Aorta (tissue), 5 donors: ENCODE measurements at regions not wholly inside any gene's neighbourhood (a gene's known extent, or its start where the extent isn't known, plus 50 kb on each side); places are given as distances from the start of the nearest gene placed in this dataset.
"Not testable (repeated sequence)": the region's sequence is repeated elsewhere in the genome, so short reads cannot be mapped to it uniquely, and the experiment has no call there.

Source experiments
- ATAC-seq: fragments of 200-7000 bp; cut with Tn5 transposase; one replicate; pipeline ENCODE4 v1.9.1; 2022; ENCODE audit warnings: moderate library complexity; ENCODE audit not compliant: low FRiP score
- DNase-seq, 2 donors: peaks; one replicate each; pipeline ENCODE4 v3.0.0-alpha.2; 2020
- H3K27ac ChIP-seq, 2 donors: one replicate each; pipeline ENCODE4 v1.5.1; 2013; ENCODE audit warnings: low read length in 2 of 2, mild to moderate bottlenecking in 2 of 2, moderate library complexity in 2 of 2, control low read depth in 1 of 2, inconsistent platforms in 1 of 2, low read depth in 1 of 2
- H3K27me3 ChIP-seq, 2 donors: one replicate each; pipeline ENCODE4 v1.6.1; 2013; ENCODE audit warnings: control low read depth in 1 of 2, low read length in 1 of 2, mild to moderate bottlenecking in 1 of 2, moderate library complexity in 1 of 2; ENCODE audit not compliant: insufficient read depth in 2 of 2, control insufficient read depth in 1 of 2
- H3K36me3 ChIP-seq, 2 donors: one replicate each; pipeline ENCODE4 v1.6.1; 2013; ENCODE audit warnings: control low read depth in 1 of 2, low read length in 1 of 2, mild to moderate bottlenecking in 1 of 2; ENCODE audit not compliant: insufficient read depth in 2 of 2, control insufficient read depth in 1 of 2
- H3K4me1 ChIP-seq, 2 donors: one replicate each; pipeline ENCODE4 v1.6.1; 2013; ENCODE audit warnings: low read length in 2 of 2, control low read depth in 1 of 2, mild to moderate bottlenecking in 1 of 2, moderate library complexity in 1 of 2; ENCODE audit not compliant: insufficient read depth in 2 of 2, control insufficient read depth in 1 of 2
- H3K4me3 ChIP-seq, 2 donors: one replicate each; pipeline ENCODE4 v1.5.1; 2013; ENCODE audit warnings: low read length in 2 of 2, control low read depth in 1 of 2, mild to moderate bottlenecking in 1 of 2
- H3K9me3 ChIP-seq: one replicate; pipeline ENCODE4 v1.6.1; 2013; ENCODE audit warnings: mild to moderate bottlenecking, low read length; ENCODE audit not compliant: control insufficient read depth
- whole genome bisulfite sequencing, 2 donors: extraction: QIAGEN DNeasy Blood & Tissue Kit; methylation state at CpG; one replicate each; pipeline ENCODE4 v1.1.7; 2013; 5-methylcytosine and 5-hydroxymethylcytosine counted together
- intact Hi-C, 2 donors: fragments of 100-400 bp; cut with DNase I; formaldehyde crosslinking; loops; one replicate each; pipeline versions ENCODE4 v1.14.2 to v1.15.0; 2022
- donor health status: healthy with polysubstance abuse.
- donor health status: Bipolar disorder and iron deficiency.
- donor health status: DM: no; HTN: no; CAD: no.
- donor health status: DM: no; HTN: no; CAD: no.
- donor health status: DM: yes; HTN: yes; CAD: no.

DNA sequence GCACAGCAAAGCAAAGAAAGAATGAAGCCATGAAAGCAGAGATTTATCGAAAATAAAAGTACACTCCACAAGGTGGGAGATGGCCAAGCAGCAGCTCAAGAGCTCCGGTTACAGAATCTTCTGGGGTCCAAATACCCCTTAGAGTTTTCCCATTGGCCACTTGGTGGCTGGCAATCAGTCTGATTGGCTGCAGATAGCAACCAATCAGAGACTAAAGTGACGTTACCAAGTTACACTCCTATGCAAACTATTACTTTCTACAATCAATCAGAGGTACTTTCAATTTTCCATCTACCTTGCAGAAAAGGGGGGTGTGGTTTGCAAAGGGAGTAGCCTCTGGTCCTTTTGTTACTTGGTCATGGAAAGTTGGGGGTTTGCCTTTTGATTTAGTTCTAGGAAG lies 58.0 kb upstream of the AUTS2 start:
- H3K27me3 ChIP-seq, result no peaks in the 10 kb centered on the region
- no peak overlapping the region for H3K4me3 ChIP-seq
- H3K27ac ChIP-seq, result no peak overlapping the region
- intact Hi-C loops, result no loop called here
- DNase-seq (no peak), ATAC-seq (no peak)
- peaks cover 6% of the 10 kb centered on the region for H3K9me3 ChIP-seq
- WGBS, 2 donors, result 83 to 89% methylated on average over 3 of the region's 3 CpGs
- H3K4me1 ChIP-seq, result no peaks in the 10 kb centered on the region
- H3K36me3 ChIP-seq, result no peaks in the 10 kb centered on the region

DNA sequence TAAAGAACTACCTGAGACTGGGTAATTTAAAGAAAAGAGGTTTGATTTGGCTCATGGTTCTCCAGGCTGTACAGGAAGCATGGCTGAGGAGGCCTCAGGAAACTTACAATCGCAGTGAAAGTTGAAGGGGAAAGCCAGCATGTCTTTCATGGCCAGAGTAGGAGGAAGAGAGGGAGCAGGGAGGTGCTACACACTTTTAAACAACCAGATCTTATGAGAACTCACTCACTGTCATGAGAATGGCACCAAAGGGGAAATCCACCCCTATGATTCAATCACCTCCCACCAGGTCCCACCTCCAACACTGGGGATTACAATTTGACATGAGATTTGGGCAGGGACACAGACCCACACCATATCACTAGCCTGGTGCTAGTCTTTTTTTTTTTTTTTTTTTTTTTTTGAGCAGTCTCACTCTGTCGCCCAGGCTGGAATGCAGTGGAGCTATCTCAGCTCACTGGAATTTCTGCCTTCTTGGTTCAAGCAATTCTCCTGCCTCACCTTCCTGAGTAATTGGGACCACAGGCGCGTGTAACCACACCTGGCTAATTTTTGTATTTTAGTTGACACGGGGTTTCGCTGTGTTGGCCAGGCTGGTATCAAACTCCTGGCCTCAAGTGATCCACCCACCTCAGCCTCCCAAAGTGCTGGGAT lies 56.4 kb upstream of the AUTS2 start:
- DNase-seq, H3K9me3 ChIP-seq, H3K27me3 ChIP-seq, H3K36me3 ChIP-seq, H3K4me3 ChIP-seq, H3K27ac ChIP-seq, intact Hi-C loops, H3K4me1 ChIP-seq, ATAC-seq: not testable (repeated sequence)
- WGBS, 2 donors, result 71 to 90% methylated on average over 6 of the region's 6 CpGs

DNA sequence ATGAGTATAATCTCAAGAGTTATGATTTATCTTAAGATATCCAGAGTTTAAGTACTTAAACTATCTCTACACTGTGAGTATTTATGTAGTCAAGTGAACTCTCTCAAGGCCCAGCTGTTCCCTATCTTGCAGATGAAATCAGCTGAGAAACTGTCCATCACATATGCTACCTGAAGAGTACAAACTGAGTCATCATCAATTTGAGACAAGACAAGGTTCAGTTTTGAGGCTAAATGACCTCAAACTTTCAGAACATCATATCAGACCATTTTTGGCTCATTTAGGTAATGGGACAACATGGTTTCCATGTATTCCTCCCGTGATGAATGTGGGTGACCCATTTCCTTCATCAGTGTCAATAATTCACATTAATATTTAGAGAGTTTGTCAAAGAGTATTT lies 53.1 kb upstream of the AUTS2 start:
- ATAC-seq, result no peak
- Histone ChIP-seq H3K36me3 (no peaks in the 10 kb centered on the region), H3K27me3 (no peaks in the 10 kb centered on the region), H3K27ac (no peak overlapping the region), H3K4me3 (no peak overlapping the region), H3K4me1 (no peaks in the 10 kb centered on the region), H3K9me3 (peaks cover 6% of the 10 kb centered on the region)
- 78 to 93% methylated on average over 1 of the region's 1 CpG for WGBS, 2 donors
- intact Hi-C loops, result no loop called here
- DNase-seq, result no peak
